ENCODE measurements at regions not wholly inside any gene's neighbourhood (a gene's known extent, or its start where the extent isn't known, plus 50 kb on each side); places are given as distances from the start of the nearest gene placed in this dataset.

DNA sequence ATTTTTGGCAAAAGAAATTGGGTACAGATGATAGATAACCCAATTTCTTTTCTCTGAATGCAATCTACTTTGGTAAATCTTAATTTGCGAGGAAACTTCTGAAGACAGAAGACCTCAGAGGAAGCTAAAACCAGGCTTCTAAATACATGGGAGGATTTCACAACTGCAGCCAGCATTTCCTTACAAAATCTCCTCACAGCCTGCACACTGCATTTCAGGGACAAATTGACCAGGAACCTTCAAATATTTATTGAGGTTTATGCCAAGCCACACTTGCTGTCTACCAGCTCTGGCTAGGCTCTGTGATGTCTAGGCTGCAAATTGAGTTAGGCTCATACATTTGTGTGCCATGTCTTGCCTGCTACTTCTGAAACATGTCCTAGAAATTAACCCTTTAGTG lies 167.3 kb upstream of the CDH5 start:
- Mint-ChIP-seq H3K36me3 (no peaks in the 10 kb centered on the region), H3K27me3 (ENCODE audit: low read depth) (no peaks in the 10 kb centered on the region), H3K4me3 (no peak overlapping the region), H3K27ac (no peak overlapping the region), H3K9me3 (no peaks in the 10 kb centered on the region), H3K4me1 (peaks cover 15% of the 10 kb centered on the region)
- DNase-seq (ENCODE audit: low spot score in 2 of 2, unreplicated experiment in 2 of 2), result no peak
- TF ChIP-seq, protein P1, sequence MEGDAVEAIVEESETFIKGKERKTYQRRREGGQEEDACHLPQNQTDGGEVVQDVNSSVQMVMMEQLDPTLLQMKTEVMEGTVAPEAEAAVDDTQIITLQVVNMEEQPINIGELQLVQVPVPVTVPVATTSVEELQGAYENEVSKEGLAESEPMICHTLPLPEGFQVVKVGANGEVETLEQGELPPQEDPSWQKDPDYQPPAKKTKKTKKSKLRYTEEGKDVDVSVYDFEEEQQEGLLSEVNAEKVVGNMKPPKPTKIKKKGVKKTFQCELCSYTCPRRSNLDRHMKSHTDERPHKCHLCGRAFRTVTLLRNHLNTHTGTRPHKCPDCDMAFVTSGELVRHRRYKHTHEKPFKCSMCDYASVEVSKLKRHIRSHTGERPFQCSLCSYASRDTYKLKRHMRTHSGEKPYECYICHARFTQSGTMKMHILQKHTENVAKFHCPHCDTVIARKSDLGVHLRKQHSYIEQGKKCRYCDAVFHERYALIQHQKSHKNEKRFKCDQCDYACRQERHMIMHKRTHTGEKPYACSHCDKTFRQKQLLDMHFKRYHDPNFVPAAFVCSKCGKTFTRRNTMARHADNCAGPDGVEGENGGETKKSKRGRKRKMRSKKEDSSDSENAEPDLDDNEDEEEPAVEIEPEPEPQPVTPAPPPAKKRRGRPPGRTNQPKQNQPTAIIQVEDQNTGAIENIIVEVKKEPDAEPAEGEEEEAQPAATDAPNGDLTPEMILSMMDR (IDR thresholded peaks at IDR 0.05; ENCODE audit: unreplicated experiment), result no peak

DNA sequence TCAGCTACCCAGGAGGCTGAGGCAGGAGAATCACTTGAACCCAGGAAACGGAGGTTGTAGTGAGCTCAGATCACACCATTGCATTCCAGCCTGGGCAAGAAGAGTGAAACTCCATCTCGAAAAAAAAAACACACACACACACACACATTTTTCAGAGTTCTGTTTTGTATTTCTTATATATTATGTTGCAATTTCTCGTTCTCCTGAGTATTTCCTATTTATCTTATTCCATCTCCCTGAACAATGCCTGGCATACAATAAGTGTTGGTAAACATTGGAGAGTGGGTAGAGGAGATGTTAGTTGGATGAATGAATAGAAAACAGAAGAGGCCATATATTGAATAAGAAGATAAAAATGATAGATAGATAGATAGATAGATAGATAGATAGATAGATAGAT lies 167.8 kb upstream of the CDH5 start:
- no peak for DNase-seq (ENCODE audit: low spot score in 2 of 2, unreplicated experiment in 2 of 2)
- TF ChIP-seq, protein P1 (IDR thresholded peaks at IDR 0.05; ENCODE audit: unreplicated experiment), result no peak
- H3K27me3 Mint-ChIP-seq (ENCODE audit: low read depth), result no peaks in the 10 kb centered on the region
- no peak overlapping the region for H3K4me3 Mint-ChIP-seq
- no peaks in the 10 kb centered on the region for H3K36me3 Mint-ChIP-seq
- peaks cover 17% of the 10 kb centered on the region for H3K4me1 Mint-ChIP-seq
- H3K27ac Mint-ChIP-seq, result no peak overlapping the region
- H3K9me3 Mint-ChIP-seq, result no peaks in the 10 kb centered on the region

DNA sequence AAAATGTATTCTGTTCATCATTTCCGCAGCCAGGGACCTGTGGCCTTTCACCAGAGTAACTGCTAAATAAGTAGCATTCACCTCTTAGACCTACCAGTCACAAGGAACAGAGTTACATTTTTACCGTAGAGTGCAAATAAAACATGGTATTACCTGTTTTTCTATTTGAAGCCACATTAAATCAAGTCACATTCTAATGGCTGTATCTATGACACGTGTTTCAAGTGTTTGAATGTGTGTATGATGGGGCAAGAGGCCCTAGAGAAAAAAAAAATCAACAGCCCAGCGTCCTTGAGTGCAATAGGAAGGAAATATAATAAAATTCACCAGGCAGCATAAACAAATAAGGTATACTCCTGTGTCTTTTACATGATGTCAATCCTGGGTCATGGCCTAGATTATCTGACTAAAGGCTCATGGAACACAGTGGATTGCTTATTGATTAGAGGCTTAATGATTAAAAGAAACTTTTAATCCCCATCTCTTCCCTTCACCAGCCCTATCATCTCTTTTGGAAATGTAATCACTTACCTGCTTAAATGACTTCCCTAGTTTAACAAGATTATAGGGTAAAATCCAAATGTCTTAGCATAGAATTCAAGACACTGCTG lies 168.7 kb upstream of the CDH5 start:
- peaks cover 17% of the 10 kb centered on the region for H3K4me1 Mint-ChIP-seq
- H3K4me3 Mint-ChIP-seq, result no peak overlapping the region
- no peaks in the 10 kb centered on the region for H3K9me3 Mint-ChIP-seq
- H3K36me3 Mint-ChIP-seq, result no peaks in the 10 kb centered on the region
- H3K27me3 Mint-ChIP-seq (ENCODE audit: low read depth), result no peaks in the 10 kb centered on the region
- H3K27ac Mint-ChIP-seq, result no peak overlapping the region
- TF ChIP-seq, protein P1 (IDR thresholded peaks at IDR 0.05; ENCODE audit: unreplicated experiment), result no peak
- DNase-seq (ENCODE audit: low spot score in 2 of 2, unreplicated experiment in 2 of 2), result no peak

DNA sequence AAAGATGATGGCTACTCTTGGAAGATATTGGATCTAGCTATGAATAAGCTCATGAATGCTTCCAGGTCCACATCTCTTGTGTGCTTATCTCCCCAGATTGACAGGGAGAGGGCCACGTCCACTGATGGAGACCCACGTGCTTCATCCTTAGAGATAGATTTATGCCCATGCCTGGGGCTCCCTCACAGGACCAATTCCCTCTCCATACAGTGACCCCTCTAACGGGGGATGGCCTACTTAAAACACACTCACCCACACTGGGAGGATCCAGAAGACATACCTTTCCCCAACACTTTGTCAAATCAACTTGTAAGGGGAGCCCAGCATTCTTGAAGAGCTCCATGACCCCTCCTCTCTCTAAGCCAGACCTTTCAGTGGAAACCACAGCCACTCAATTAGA lies 169.7 kb upstream of the CDH5 start:
- H3K36me3 Mint-ChIP-seq, result no peaks in the 10 kb centered on the region
- TF ChIP-seq, protein P1 (IDR thresholded peaks at IDR 0.05; ENCODE audit: unreplicated experiment), result no peak
- no peak overlapping the region for H3K4me3 Mint-ChIP-seq
- no peak for DNase-seq (ENCODE audit: low spot score in 2 of 2, unreplicated experiment in 2 of 2)
- H3K27ac Mint-ChIP-seq, result no peak overlapping the region
- peaks cover 17% of the 10 kb centered on the region for H3K4me1 Mint-ChIP-seq
- H3K9me3 Mint-ChIP-seq, result no peaks in the 10 kb centered on the region
- H3K27me3 Mint-ChIP-seq (ENCODE audit: low read depth), result no peaks in the 10 kb centered on the region

DNA sequence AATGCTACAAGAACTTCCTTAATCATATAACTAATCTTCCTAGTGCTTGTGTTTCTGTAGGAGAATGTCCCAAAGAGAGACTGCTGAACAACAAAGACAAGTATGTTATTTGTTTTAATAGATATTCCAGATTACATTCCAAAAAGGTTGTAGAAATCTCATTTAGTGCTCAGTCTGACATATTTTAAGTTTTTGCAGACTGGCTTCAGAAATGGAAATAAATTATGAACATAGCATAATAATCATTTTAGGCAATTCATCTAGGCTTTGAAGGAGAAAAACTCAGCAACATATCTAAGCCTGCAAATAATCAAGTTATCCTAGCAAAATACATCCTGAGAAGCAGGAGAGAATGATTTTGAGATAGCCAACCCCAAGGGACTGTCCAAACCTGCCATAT lies 171.6 kb upstream of the CDH5 start:
- DNase-seq (ENCODE audit: low spot score in 2 of 2, unreplicated experiment in 2 of 2), result no peak
- Mint-ChIP-seq H3K27me3 (ENCODE audit: low read depth) (no peaks in the 10 kb centered on the region), H3K9me3 (peaks cover 4% of the 10 kb centered on the region), H3K36me3 (no peaks in the 10 kb centered on the region), H3K4me1 (peaks cover 18% of the 10 kb centered on the region), H3K4me3 (no peak overlapping the region), H3K27ac (no peak overlapping the region)
- TF ChIP-seq, protein P1 (IDR thresholded peaks at IDR 0.05; ENCODE audit: unreplicated experiment), result no peak

Data from mesothelial cell of epicardium (in vitro differentiated cells).